Psoas muscle (tissue), 7 donors: ENCODE measurements at regions not wholly inside any gene's neighbourhood (a gene's known extent, or its start where the extent isn't known, plus 50 kb on each side); places are given as distances from the start of the nearest gene placed in this dataset.

Experiments
- ATAC-seq, 4 donors: fragments of 200-7000 bp; cut with Tn5 transposase; one replicate each; pipeline ENCODE4 v1.9.1; 2020; ENCODE audit warnings: moderate library complexity in 3 of 4, mild to moderate bottlenecking in 2 of 4
- DNase-seq, 2 donors: peaks; one replicate each; pipeline ENCODE4 v3.0.0-alpha.2; 2020
- H3K27ac ChIP-seq: fragments of 200-600 bp; one replicate; pipeline ENCODE4 v1.8.0; 2022
- H3K27me3 ChIP-seq, 3 donors: fragments of 200-600 bp in 1 of 3; one replicate each; pipeline versions ENCODE4 v1.6.1 to v1.8.0; 2013 to 2022; ENCODE audit warnings: low read length in 2 of 3, mild to moderate bottlenecking in 2 of 3, moderate library complexity in 1 of 3; ENCODE audit not compliant: insufficient read depth in 3 of 3
- H3K36me3 ChIP-seq, 2 donors: fragments of 200-600 bp in 1 of 2; one replicate each; pipeline versions ENCODE4 v1.6.1 to v1.8.0; 2013 to 2022; ENCODE audit warnings: low read depth in 1 of 2, mild to moderate bottlenecking in 1 of 2, moderate library complexity in 1 of 2; ENCODE audit not compliant: insufficient read depth in 1 of 2
- H3K4me1 ChIP-seq: fragments of 200-600 bp; one replicate; pipeline ENCODE4 v1.8.0; 2022
- H3K4me3 ChIP-seq: fragments of 200-600 bp; one replicate; pipeline ENCODE4 v1.8.0; 2022; ENCODE audit warnings: mild to moderate bottlenecking
- H3K9me3 ChIP-seq: fragments of 200-600 bp; one replicate; pipeline ENCODE4 v1.8.0; 2022
- CTCF ChIP-seq: fragments of 200-600 bp; IDR thresholded peaks from one replicate; pipeline ENCODE4 v1.8.0; 2022; ENCODE audit warnings: antibody characterized with exemption
- WGBS, 3 donors: extraction: QIAGEN DNeasy Blood & Tissue Kit; methylation state at CpG; one replicate each; pipeline versions ENCODE4 v1.1.6 to v1.1.7; 2013; 5-methylcytosine and 5-hydroxymethylcytosine counted together
- intact Hi-C, 2 donors: fragments of 100-400 bp; cut with DNase I; formaldehyde crosslinking; loops; one replicate each; pipeline versions ENCODE4 v1.11.0 to v1.14.2; 2022
- donor health status: healthy with polysubstance abuse.
- donor health status: DM: no; HTN: no; CAD: no; lungs with moderate emphysema.
- donor health status: Bipolar disorder and iron deficiency.
- donor health status: healthy.
- donor health status: DM: yes; HTN: yes; CAD: no.
- donor health status: DM: no; HTN: no; CAD: no.
- donor health status: DM: yes; HTN: yes; CAD: no.

DNA sequence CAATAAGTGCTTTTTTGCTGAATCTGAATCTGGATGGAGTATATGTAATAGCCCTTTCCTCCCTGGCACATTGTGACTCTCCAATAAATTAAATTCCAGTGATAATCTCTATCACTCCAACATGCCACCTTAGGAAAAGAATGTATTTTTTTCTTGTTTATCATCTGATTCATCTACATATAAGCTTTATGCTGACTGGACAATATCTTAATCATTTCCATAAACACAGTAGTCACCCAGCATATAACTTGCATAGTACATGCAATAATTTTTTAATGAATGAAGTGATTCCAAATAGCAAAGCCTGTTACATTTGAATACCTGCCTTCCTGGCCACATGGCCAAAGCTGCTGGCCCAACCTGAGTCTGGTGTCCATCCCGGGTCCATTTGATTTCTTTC lies 477.6 kb upstream of the USP24 start:
- Histone ChIP-seq H3K27ac (no peak overlapping the region), H3K36me3 (no peaks in the 10 kb centered on the region), H3K4me1 (peaks cover 29% of the 10 kb centered on the region), H3K4me3 (no peak overlapping the region), H3K27me3 (no peaks in the 10 kb centered on the region), H3K9me3 (no peaks in the 10 kb centered on the region)
- intact Hi-C loops = no loop called here
- no peak for DNase-seq
- ATAC-seq = no peak
- 90 to 100% (median 94%) methylated on average over 1 of the region's 1 CpG for WGBS, 3 donors
- TF ChIP-seq CTCF = no peak

- no peak for TF ChIP-seq CTCF
- Histone ChIP-seq H3K36me3 (no peaks in the 10 kb centered on the region), H3K27me3 (no peaks in the 10 kb centered on the region), H3K27ac (no peak overlapping the region), H3K4me1 (peaks cover 15% of the 10 kb centered on the region), H3K9me3 (no peaks in the 10 kb centered on the region), H3K4me3 (no peak overlapping the region)
- intact Hi-C loops = no loop called here
- ATAC-seq (no peak), DNase-seq (peak; percentile 44 to 59)
- 77 to 90% (median 80%) methylated on average over 4 of the region's 4 CpGs for WGBS, 3 donors
These were observed 475.2 kb upstream of the USP24 start for GRCh38 chr1:55690366-55690765.

- H3K27ac ChIP-seq = no peak overlapping the region
- WGBS, 3 donors = 92 to 95% (median 94%) methylated on average over 3 of the region's 3 CpGs
- no peaks in the 10 kb centered on the region for H3K9me3 ChIP-seq
- H3K27me3 ChIP-seq = no peaks in the 10 kb centered on the region
- H3K4me1 ChIP-seq = peaks cover 9% of the 10 kb centered on the region
- no peak for TF ChIP-seq CTCF
- no peak overlapping the region for H3K4me3 ChIP-seq
- intact Hi-C loops = no loop called here
- ATAC-seq = no peak
- no peak for DNase-seq
- H3K36me3 ChIP-seq = no peaks in the 10 kb centered on the region
These were observed 474.6 kb upstream of the USP24 start for GRCh38 chr1:55689800-55690199.

GRCh38 chr1:55685560-55685959 lies 470.4 kb upstream of the USP24 start:
- Histone ChIP-seq H3K36me3 (no peaks in the 10 kb centered on the region), H3K27ac (no peak overlapping the region), H3K4me3 (no peak overlapping the region), H3K27me3 (no peaks in the 10 kb centered on the region), H3K4me1 (no peaks in the 10 kb centered on the region), H3K9me3 (no peaks in the 10 kb centered on the region)
- TF ChIP-seq CTCF = no peak
- 86 to 94% (median 90%) methylated on average over 7 of the region's 7 CpGs for WGBS, 3 donors
- no peak for ATAC-seq
- intact Hi-C loops = no loop called here
- peak; percentile 39 to 50 for DNase-seq

DNA sequence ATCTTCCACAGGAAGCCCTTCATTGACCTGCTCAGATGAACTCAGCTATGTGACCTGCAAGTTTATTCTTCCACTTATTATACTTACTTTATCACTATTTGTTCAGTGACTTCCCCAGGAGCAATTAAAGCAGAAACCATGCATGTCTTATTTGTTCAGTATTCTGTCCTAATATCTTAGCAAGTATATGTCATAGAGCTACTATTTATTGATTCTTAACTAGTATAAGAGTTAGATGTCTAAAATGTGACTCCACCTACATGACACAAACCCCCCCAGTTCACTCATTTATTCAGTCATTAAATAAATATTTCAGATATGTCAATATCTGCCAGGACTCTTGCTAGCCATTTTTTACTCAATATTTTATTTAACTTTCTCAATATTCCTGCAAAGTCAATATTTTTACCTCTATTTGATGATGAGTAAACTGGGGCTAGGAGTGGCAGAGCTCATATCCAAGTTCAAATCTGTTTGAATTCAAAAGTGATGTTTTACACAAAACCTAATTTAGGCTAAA lies 469.0 kb upstream of the USP24 start:
- Histone ChIP-seq H3K4me3 (no peak overlapping the region), H3K9me3 (no peaks in the 10 kb centered on the region), H3K36me3 (no peaks in the 10 kb centered on the region), H3K27me3 (no peaks in the 10 kb centered on the region), H3K4me1 (no peaks in the 10 kb centered on the region), H3K27ac (no peak overlapping the region)
- DNase-seq = no peak
- TF ChIP-seq CTCF = no peak
- intact Hi-C loops = no loop called here
- no peak for ATAC-seq
